ENCODE measurements at regions not wholly inside any gene's neighbourhood (a gene's known extent, or its start where the extent isn't known, plus 50 kb on each side); places are given as distances from the start of the nearest gene placed in this dataset.
"Not testable (repeated sequence)": the region's sequence is repeated elsewhere in the genome, so short reads cannot be mapped to it uniquely, and the experiment has no call there.

DNA sequence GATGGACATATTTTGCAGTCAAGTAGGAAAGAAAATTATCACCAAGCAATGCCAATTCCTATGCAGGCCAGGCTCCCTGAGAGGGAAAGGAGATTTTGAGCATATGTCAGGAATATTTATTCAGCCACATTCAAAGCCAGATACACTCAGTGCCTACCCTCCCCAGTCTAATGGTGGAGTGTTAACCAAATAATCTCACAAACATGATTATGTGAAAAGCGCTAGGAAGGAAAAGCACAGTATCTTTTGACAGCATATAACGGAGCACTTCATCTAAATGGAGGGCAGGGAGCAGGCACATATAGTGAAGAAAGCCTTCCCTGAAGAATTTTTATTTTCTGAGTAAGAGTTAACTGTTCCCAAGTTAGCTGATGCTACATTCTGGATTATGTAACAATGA lies 80.3 kb upstream of the SLC30A5 start:
- Histone ChIP-seq H3K9ac (ENCODE audit: insufficient read length) (no peak overlapping the region), H3K4me3 (no peak overlapping the region), H3K9me3 (ENCODE audit: low read depth, low read length) (no peaks in the 10 kb centered on the region), H3K36me3 (ENCODE audit: insufficient read depth, low read length) (no peaks in the 10 kb centered on the region), H3K27ac (no peak overlapping the region)
- DNase-seq (ENCODE audit: low read depth, low spot score): no peak
- TF ChIP-seq POLR2AphosphoS5 (IDR thresholded peaks at IDR 0.05; ENCODE audit: borderline replicate concordance, low read depth, low read length): no peak
- TF ChIP-seq FOXP2 (optimal IDR thresholded peaks at IDR 0.05; ENCODE audit: control extremely low read depth, extremely low read length, insufficient read depth): no peak
- no peak for TF ChIP-seq EZH2 (IDR thresholded peaks at IDR 0.05)

DNA sequence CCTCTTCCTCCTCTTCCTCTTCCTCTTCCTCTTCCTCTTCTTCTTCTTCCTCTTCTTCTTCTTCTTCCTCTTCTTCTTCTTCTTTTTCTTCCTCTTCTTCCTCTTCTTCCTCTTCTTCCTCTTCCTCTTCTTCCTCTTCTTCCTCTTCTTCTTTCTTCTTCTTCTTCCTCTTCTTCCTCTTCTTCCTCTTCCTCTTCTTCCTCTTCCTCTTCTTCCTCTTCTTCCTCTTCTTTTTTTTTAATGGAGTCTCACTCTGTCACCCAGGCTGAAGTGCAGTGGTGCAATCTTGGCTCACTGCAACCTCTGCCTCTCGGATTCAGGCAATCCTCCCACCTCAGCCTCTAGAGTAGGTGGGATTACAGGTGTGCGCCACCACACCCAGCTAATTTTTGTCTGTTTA lies 79.8 kb upstream of the SLC30A5 start:
- not testable (repeated sequence) for DNase-seq (ENCODE audit: low read depth, low spot score); H3K4me3 ChIP-seq; H3K9ac ChIP-seq (ENCODE audit: insufficient read length); H3K36me3 ChIP-seq (ENCODE audit: insufficient read depth, low read length); H3K9me3 ChIP-seq (ENCODE audit: low read depth, low read length); H3K27ac ChIP-seq

- TF ChIP-seq FOXP2 (optimal IDR thresholded peaks at IDR 0.05; ENCODE audit: control extremely low read depth, extremely low read length, insufficient read depth) (no peak), EZH2 (IDR thresholded peaks at IDR 0.05) (no peak), POLR2AphosphoS5 (IDR thresholded peaks at IDR 0.05; ENCODE audit: borderline replicate concordance, low read depth, low read length) (no peak)
- Histone ChIP-seq H3K4me3 (no peak overlapping the region), H3K27ac (peak overlapping the region; percentile 22; the same call in 1 of the 2 replicates), H3K36me3 (ENCODE audit: insufficient read depth, low read length) (no peaks in the 10 kb centered on the region), H3K9me3 (ENCODE audit: low read depth, low read length) (no peaks in the 10 kb centered on the region), H3K9ac (ENCODE audit: insufficient read length) (no peak overlapping the region)
- DNase-seq (ENCODE audit: low read depth, low spot score): no peak
Observed at GRCh38 chr5:69019668-69020375, 74.0 kb upstream of the SLC30A5 start.

- TF ChIP-seq FOXP2 (optimal IDR thresholded peaks at IDR 0.05; ENCODE audit: control extremely low read depth, extremely low read length, insufficient read depth): no peak
- TF ChIP-seq EZH2 (IDR thresholded peaks at IDR 0.05): no peak
- TF ChIP-seq POLR2AphosphoS5 (IDR thresholded peaks at IDR 0.05; ENCODE audit: borderline replicate concordance, low read depth, low read length): no peak
- no peak for DNase-seq (ENCODE audit: low read depth, low spot score)
- H3K9ac ChIP-seq (ENCODE audit: insufficient read length): no peak overlapping the region
- H3K9me3 ChIP-seq (ENCODE audit: low read depth, low read length): no peaks in the 10 kb centered on the region
- no peak overlapping the region for H3K27ac ChIP-seq
- H3K4me3 ChIP-seq: no peak overlapping the region
- H3K36me3 ChIP-seq (ENCODE audit: insufficient read depth, low read length): no peaks in the 10 kb centered on the region
Observed at GRCh38 chr5:69024241-69024651, 69.6 kb upstream of the SLC30A5 start.

GRCh38 chr5:69029292-69029691 lies 64.5 kb upstream of the SLC30A5 start:
- Histone ChIP-seq H3K36me3 (ENCODE audit: insufficient read depth, low read length) (no peaks in the 10 kb centered on the region), H3K9me3 (ENCODE audit: low read depth, low read length) (no peaks in the 10 kb centered on the region), H3K9ac (ENCODE audit: insufficient read length) (no peak overlapping the region), H3K27ac (no peak overlapping the region), H3K4me3 (no peak overlapping the region)
- TF ChIP-seq POLR2AphosphoS5 (IDR thresholded peaks at IDR 0.05; ENCODE audit: borderline replicate concordance, low read depth, low read length): no peak
- no peak for TF ChIP-seq EZH2 (IDR thresholded peaks at IDR 0.05)
- TF ChIP-seq FOXP2 (optimal IDR thresholded peaks at IDR 0.05; ENCODE audit: control extremely low read depth, extremely low read length, insufficient read depth): no peak
- DNase-seq (ENCODE audit: low read depth, low spot score): no peak

- DNase-seq (ENCODE audit: low read depth, low spot score): no peak
- TF ChIP-seq POLR2AphosphoS5 (IDR thresholded peaks at IDR 0.05; ENCODE audit: borderline replicate concordance, low read depth, low read length) (no peak), FOXP2 (optimal IDR thresholded peaks at IDR 0.05; ENCODE audit: control extremely low read depth, extremely low read length, insufficient read depth) (no peak), EZH2 (IDR thresholded peaks at IDR 0.05) (no peak)
- Histone ChIP-seq H3K27ac (peak overlapping the region; percentile 4; the same call in 1 of the 2 replicates), H3K9ac (ENCODE audit: insufficient read length) (no peak overlapping the region), H3K4me3 (no peak overlapping the region), H3K9me3 (ENCODE audit: low read depth, low read length) (no peaks in the 10 kb centered on the region), H3K36me3 (ENCODE audit: insufficient read depth, low read length) (no peaks in the 10 kb centered on the region)
Observed at GRCh38 chr5:69030358-69031062, 63.3 kb upstream of the SLC30A5 start.

- no peak for DNase-seq (ENCODE audit: low read depth, low spot score)
- H3K9me3 ChIP-seq (ENCODE audit: low read depth, low read length): no peaks in the 10 kb centered on the region
- H3K36me3 ChIP-seq (ENCODE audit: insufficient read depth, low read length): no peaks in the 10 kb centered on the region
- TF ChIP-seq POLR2AphosphoS5 (IDR thresholded peaks at IDR 0.05; ENCODE audit: borderline replicate concordance, low read depth, low read length) (no peak), EZH2 (IDR thresholded peaks at IDR 0.05) (no peak), FOXP2 (optimal IDR thresholded peaks at IDR 0.05; ENCODE audit: control extremely low read depth, extremely low read length, insufficient read depth) (no peak)
- H3K9ac ChIP-seq (ENCODE audit: insufficient read length): no peak overlapping the region
- no peak overlapping the region for H3K27ac ChIP-seq
- H3K4me3 ChIP-seq: no peak overlapping the region
Observed at GRCh38 chr5:69032009-69032408, 61.8 kb upstream of the SLC30A5 start.

GRCh38 chr5:69033690-69034089 lies 60.1 kb upstream of the SLC30A5 start:
- H3K27ac ChIP-seq: no peak overlapping the region
- no peak overlapping the region for H3K9ac ChIP-seq (ENCODE audit: insufficient read length)
- DNase-seq (ENCODE audit: low read depth, low spot score): no peak
- no peaks in the 10 kb centered on the region for H3K9me3 ChIP-seq (ENCODE audit: low read depth, low read length)
- H3K4me3 ChIP-seq: no peak overlapping the region
- TF ChIP-seq EZH2 (IDR thresholded peaks at IDR 0.05) (no peak), FOXP2 (optimal IDR thresholded peaks at IDR 0.05; ENCODE audit: control extremely low read depth, extremely low read length, insufficient read depth) (no peak), POLR2AphosphoS5 (IDR thresholded peaks at IDR 0.05; ENCODE audit: borderline replicate concordance, low read depth, low read length) (no peak)
- no peaks in the 10 kb centered on the region for H3K36me3 ChIP-seq (ENCODE audit: insufficient read depth, low read length)
